22Rv1 (cell line): ENCODE measurements at regions not wholly inside any gene's neighbourhood (a gene's known extent, or its start where the extent isn't known, plus 50 kb on each side); places are given as distances from the start of the nearest gene placed in this dataset.

ENCODE experiments used
- CTCF ChIP-seq: fragments of 450-650 bp; IDR thresholded peaks from 2 replicates; pipeline ENCODE4 v1.5.1; 2017; ENCODE audit warnings: mild to moderate bottlenecking
- ZFX ChIP-seq: fragments of 450-650 bp; IDR thresholded peaks from 2 replicates; pipeline ENCODE4 v1.6.1; 2017; ENCODE audit warnings: antibody characterized with exemption, borderline replicate concordance

- TF ChIP-seq CTCF (no peak), ZFX (no peak)
Measured at GRCh38 chr5:8196061-8196460, 327.1 kb downstream of the MTRR start.
